ENCODE measurements at regions not wholly inside any gene's neighbourhood (a gene's known extent, or its start where the extent isn't known, plus 50 kb on each side); places are given as distances from the start of the nearest gene placed in this dataset.

DNA sequence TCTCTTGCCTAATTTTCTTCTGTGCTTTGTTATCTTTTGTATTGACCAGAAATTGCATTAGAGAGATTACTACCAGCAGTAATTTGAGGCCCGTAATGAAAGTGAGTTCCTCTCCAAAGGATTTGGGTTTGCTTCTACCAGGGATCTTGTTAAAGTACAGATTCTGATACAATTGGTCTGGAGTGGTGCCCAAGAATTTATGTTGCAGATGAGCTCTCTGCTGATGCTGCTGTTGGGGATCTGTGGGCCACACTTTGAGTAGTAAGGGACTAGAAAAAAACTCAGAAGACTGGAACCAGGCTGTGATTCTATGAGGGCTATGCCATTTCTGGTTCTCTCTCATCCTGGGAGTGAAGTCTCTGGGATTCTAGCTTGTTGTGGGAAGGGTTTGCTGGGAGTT lies 192.2 kb downstream of the SEC61B start:
- no peaks in the 10 kb centered on the region for H3K36me3 ChIP-seq (replicated peaks in 1 of 2; ENCODE audit: control insufficient read depth in 1 of 2, insufficient read depth in 2 of 2, low read length in 2 of 2)
- no peaks in the 10 kb centered on the region for H3K36me3 Mint-ChIP-seq
- H3K4me1 Mint-ChIP-seq = peaks cover 10% of the 10 kb centered on the region
- H3K9ac ChIP-seq (ENCODE audit: insufficient read depth, low read length, poor library complexity, severe bottlenecking) = no peak overlapping the region
- H3K9me3 Mint-ChIP-seq = peaks cover 0 to 4% (median 1%) of the 10 kb centered on the region in 7 donors
- H3K27ac Mint-ChIP-seq = no peak overlapping the region
- peaks cover 3 to 9% of the 10 kb centered on the region in 2 donors for H3K4me1 ChIP-seq (ENCODE audit: control insufficient read depth in 1 of 2, insufficient read depth in 2 of 2, low read length in 2 of 2)
- TF ChIP-seq, protein P1, sequence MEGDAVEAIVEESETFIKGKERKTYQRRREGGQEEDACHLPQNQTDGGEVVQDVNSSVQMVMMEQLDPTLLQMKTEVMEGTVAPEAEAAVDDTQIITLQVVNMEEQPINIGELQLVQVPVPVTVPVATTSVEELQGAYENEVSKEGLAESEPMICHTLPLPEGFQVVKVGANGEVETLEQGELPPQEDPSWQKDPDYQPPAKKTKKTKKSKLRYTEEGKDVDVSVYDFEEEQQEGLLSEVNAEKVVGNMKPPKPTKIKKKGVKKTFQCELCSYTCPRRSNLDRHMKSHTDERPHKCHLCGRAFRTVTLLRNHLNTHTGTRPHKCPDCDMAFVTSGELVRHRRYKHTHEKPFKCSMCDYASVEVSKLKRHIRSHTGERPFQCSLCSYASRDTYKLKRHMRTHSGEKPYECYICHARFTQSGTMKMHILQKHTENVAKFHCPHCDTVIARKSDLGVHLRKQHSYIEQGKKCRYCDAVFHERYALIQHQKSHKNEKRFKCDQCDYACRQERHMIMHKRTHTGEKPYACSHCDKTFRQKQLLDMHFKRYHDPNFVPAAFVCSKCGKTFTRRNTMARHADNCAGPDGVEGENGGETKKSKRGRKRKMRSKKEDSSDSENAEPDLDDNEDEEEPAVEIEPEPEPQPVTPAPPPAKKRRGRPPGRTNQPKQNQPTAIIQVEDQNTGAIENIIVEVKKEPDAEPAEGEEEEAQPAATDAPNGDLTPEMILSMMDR (IDR thresholded peaks at IDR 0.05) = no peak
- no peaks in the 10 kb centered on the region for H3K27me3 ChIP-seq (ENCODE audit: control insufficient read depth in 2 of 2, insufficient read depth in 2 of 2, low read length in 2 of 2)
- intact Hi-C loops (cut with micrococcal nuclease) = no loop called here
- H3K4me3 ChIP-seq (replicated peaks in 1 of 3; ENCODE audit: low read depth in 2 of 3, low read length in 3 of 3) = no peak overlapping the region
- H4K20me1 ChIP-seq (ENCODE audit: insufficient read depth, low read length) = no peaks in the 10 kb centered on the region
- H3K4me3 Mint-ChIP-seq = no peak overlapping the region
- H3K79me2 ChIP-seq (ENCODE audit: insufficient read depth, low read length) = no peaks in the 10 kb centered on the region
- DNase-seq = no peak
- no peak overlapping the region for H3K27ac ChIP-seq (ENCODE audit: low read depth in 1 of 2, low read length in 2 of 2)
- WGBS (ENCODE audit: insufficient coverage) = no CpG with 5 or more reads among the region's 1 CpG
- no peaks in the 10 kb centered on the region for H3K9me3 ChIP-seq (replicated peaks in 1 of 2; ENCODE audit: control insufficient read depth in 1 of 2, insufficient read depth in 1 of 2, low read length in 2 of 2)
- peaks cover 0 to 2% (median 0%) of the 10 kb centered on the region in 3 donors for H3K27me3 Mint-ChIP-seq (ENCODE audit: low read depth in 3 of 3)
- no peak overlapping the region for H2AFZ ChIP-seq (ENCODE audit: insufficient read depth, low read depth, low read length, poor library complexity, severe bottlenecking)
- no peak overlapping the region for H3K4me2 ChIP-seq (replicated peaks; ENCODE audit: extremely low read depth, low read length, poor library complexity, severe bottlenecking)

DNA sequence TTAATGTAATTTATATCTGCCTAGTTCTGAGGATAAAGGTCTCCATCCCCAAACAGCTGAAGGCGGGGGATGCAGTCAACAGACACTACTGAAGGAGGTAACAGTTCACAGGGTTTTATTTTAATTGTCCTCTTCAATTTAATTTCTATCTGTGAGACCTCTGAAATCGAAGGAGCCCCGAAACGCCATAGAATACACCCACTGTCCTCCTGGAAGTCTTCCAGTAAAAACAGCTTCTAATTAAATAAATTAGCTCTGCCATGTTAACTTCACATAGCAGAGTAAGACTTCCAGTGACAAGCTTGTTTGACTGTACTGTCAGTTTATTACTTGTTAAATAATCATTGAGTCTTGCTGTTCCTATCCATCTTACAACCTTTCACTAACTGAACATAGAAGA lies 193.5 kb downstream of the SEC61B start:
- Mint-ChIP-seq H3K4me3 (no peak overlapping the region), H3K36me3 (no peaks in the 10 kb centered on the region), H3K4me1 (peaks cover 10% of the 10 kb centered on the region), H3K27me3 (ENCODE audit: low read depth in 3 of 3) (peaks cover 0 to 2% (median 1%) of the 10 kb centered on the region in 3 donors), H3K27ac (no peak overlapping the region), H3K9me3 (peaks cover 0 to 4% (median 0%) of the 10 kb centered on the region in 7 donors)
- no CpG with 5 or more reads among the region's 4 CpGs for WGBS (ENCODE audit: insufficient coverage)
- intact Hi-C loops (cut with micrococcal nuclease) = no loop called here
- Histone ChIP-seq H3K4me1 (ENCODE audit: control insufficient read depth in 1 of 2, insufficient read depth in 2 of 2, low read length in 2 of 2) (peaks cover 3 to 9% of the 10 kb centered on the region in 2 donors), H3K79me2 (ENCODE audit: insufficient read depth, low read length) (no peaks in the 10 kb centered on the region), H3K4me2 (replicated peaks; ENCODE audit: extremely low read depth, low read length, poor library complexity, severe bottlenecking) (no peak overlapping the region), H3K27me3 (ENCODE audit: control insufficient read depth in 2 of 2, insufficient read depth in 2 of 2, low read length in 2 of 2) (no peaks in the 10 kb centered on the region), H3K36me3 (replicated peaks in 1 of 2; ENCODE audit: control insufficient read depth in 1 of 2, insufficient read depth in 2 of 2, low read length in 2 of 2) (no peaks in the 10 kb centered on the region), H4K20me1 (ENCODE audit: insufficient read depth, low read length) (no peaks in the 10 kb centered on the region), H3K9ac (ENCODE audit: insufficient read depth, low read length, poor library complexity, severe bottlenecking) (no peak overlapping the region), H3K4me3 (replicated peaks in 1 of 3; ENCODE audit: low read depth in 2 of 3, low read length in 3 of 3) (no peak overlapping the region), H3K27ac (ENCODE audit: low read depth in 1 of 2, low read length in 2 of 2) (no peak overlapping the region), H3K9me3 (replicated peaks in 1 of 2; ENCODE audit: control insufficient read depth in 1 of 2, insufficient read depth in 1 of 2, low read length in 2 of 2) (no peaks in the 10 kb centered on the region), H2AFZ (ENCODE audit: insufficient read depth, low read depth, low read length, poor library complexity, severe bottlenecking) (no peak overlapping the region)
- TF ChIP-seq, protein P1 (IDR thresholded peaks at IDR 0.05) = no peak
- DNase-seq = no peak

Measured in CD14-positive monocyte (primary cell).